Activated CD4-positive, alpha-beta T cell treated with anti-CD3 and anti-CD28 coated beads, Interleukin-10, Interleukin-2, amounts not matched to agents 100 ng/mL and 50 ng/mL, durations not matched to agents 16 hours and 8 hours (primary cell): ENCODE measurements at regions not wholly inside any gene's neighbourhood (a gene's known extent, or its start where the extent isn't known, plus 50 kb on each side); places are given as distances from the start of the nearest gene placed in this dataset.
"Not testable (repeated sequence)": the region's sequence is repeated elsewhere in the genome, so short reads cannot be mapped to it uniquely, and the experiment has no call there.

Experiments
- DNase-seq: peaks from one replicate; pipeline ENCODE4 v3.0.0-alpha.2; 2020

DNA sequence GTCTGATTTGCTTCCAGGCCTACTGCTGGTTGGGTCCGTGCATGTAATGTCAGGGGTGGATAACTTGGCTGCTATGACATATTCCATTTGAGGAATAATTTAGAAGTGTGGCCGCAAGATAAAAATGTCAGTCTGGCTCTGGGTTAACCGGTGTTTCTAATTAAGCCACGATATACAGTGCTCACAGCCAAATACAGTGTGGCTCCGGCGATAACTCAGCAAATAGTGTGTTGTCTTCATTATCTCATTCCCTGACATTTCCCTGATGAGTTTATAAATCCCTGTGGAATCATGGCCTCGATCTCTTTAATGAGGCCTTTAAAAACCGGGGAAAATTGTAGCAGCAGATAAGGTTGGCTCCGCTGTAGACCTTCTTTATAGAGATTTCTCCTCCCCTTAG lies 1125.0 kb downstream of the TYW1 start:
- DNase-seq = no peak

DNA sequence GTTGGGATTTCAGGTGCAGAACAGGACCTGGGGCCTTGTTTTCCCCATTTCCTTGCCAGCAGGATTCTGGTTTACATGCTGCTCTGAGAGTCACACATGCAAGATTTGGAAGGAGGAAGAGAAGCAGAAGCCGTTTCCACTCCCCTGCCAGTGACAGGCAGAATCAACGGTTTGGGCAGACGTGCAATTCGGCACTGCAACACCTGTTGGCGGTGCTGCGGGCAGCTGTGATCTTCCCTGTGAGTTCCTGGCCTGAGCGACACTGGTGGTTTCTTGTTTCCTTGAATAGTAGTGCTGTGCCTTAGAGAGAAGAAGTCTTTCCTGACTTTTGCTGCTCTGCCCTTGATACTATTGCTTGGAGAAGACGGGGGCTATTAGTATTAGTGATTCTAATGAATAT lies 1126.2 kb downstream of the TYW1 start:
- DNase-seq = no peak

DNA sequence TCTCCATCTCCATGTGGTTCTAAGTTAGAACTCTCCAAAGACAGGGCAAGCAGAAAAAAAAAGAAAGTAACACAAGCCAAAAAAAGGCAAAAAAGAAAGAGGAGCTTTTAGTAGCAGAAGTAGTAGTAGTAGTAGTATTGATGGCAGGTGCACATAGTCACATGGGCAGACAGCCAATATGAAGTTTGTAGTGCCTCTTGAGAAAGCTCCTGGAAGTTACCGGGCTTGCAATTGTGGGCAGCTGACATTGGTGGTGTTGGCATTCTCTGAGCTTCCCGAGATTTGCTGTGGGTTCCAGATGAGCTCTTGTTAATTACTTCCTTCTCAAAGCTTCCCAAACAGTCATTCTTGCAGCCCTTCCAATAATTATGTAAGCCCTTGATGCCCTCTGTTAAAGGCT lies 1128.5 kb downstream of the TYW1 start:
- no peak for DNase-seq

DNA sequence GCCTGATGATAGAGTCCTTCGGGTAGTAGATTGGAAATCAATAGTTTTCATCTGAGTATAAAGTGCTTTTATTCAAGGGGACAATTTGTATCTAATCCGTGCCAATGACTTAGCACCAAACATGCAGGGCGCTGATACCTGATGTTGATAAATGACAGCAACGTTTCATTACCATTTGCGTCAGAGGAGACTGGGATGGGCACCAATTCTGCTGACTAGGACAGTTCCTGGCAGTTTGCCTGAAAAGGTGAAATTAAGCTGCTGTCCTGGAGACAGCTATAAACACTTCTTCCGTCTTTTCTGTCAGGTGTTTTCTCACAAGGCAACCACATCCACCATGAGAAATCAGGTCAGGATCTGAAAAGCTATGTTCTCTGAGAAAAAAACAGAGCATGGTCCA lies 1136.4 kb downstream of the TYW1 start:
- DNase-seq = no peak

- DNase-seq = no peak
Observed at GRCh38 chr7:68143345-68143744, 1146.7 kb downstream of the TYW1 start.

DNA sequence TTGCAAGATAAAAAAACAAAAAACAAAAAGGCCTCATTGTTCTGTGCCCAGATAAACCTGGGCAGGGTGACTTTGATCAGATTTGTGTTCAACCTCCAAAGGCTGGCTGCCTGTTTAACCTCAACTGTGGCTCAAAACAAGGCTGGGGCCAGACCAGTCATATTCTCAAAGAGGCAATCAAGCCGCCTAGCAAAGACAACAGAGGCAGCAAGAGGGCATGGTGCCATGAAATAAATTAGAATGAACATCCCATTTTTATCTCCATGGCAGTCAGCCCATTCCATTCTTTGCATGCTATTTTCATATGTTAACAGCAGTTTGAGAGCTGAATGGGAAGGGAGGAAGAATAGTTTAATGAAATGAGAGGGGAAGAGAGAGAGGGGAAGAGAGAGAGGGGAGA lies 1150.3 kb downstream of the TYW1 start:
- DNase-seq = no peak

DNA sequence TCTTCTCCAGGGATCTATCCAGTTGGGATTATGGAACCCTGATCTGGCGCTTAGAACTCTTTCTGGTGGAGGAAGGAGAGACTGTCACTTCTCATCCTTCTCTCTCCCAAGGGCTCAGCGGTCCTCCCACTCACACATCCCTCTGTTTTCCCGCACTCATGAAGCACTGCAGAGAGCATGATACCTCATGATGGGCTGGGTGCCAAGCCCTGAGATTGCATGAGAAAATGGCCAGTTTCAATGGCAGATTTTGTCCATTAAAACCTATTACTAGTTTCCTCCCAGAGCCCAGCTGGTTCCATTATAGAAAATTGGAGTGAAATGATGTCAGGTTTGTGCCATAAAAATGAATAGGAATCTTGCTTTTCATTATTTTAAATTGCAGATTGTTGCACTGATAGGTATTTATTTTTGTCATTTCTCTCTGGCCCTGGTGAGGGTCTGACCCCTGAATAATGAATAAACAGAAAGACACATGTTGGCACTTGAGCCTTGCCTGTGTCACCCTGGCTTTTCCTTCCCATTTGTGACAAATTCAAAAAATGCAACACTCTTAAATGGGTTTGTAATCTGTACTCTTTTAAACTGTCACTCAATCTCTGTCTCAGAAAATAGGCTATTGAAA lies 1151.1 kb downstream of the TYW1 start:
- no peak for DNase-seq

DNA sequence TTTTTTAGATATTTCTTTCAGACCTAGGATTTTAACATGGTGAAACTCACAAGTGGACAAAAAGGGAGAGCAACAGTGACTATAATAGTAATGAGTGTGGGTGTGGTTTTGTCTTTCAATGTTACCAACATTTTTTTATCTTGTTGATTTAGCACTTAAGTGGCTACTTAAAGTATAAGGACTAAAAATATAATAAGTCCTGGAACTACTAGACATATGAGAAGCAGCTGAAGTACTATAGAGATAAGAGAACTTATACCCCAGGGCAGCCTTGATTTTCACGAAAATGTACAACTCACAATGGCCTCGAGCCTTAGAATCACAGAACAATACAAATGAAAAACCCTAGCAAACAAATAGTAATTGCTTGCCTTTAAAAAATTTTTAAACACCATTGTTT lies 1151.8 kb downstream of the TYW1 start:
- no peak for DNase-seq

DNA sequence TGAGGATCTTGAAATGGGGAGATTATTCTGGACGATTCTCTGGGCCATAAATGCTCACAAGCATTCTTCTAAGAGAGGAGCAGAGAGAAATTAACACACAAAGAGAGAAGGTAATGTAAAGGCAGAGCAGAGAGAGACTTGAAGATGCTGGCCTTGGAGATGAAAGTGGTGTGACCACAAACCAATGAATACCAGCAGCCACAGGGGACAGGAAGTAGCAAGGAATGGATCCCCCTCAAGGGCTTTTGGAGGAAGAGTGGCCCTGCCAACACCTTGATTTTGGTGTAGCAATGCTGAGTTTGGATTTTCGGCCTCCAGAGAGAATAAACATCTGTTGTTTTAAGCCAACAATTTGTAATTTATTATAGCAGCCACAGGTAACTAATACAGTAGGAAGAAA lies 1155.6 kb downstream of the TYW1 start:
- no peak for DNase-seq

- no peak for DNase-seq
Observed at GRCh38 chr7:68155676-68156075, 1159.0 kb downstream of the TYW1 start.

DNA sequence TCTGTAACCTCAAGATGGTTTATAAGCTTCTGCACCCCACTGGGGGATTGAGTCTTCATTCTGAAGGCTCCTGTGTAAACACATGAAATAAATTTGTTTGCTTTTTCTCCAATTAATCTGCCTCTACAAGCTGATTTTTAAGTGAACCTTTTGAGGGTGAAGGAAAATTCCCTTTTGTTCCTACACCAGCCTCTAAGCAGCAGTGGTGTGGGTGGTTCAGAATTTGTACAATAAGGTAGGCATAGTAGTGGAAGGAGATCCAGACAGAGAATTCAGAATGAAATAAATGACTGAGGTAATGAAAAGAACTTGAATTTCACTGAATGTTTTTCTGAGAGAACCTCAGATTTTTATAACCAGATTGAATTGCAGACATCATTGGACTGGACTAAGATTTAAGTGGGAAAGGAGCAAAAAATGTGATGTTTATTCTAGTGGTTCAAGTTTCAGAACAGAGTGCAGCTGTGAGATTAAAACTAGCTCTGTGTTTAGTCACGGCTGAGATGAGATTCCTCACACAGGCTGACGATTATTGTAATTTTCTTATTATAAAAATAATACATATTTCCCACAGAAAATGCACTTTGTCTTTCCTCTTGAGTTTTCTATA lies 1162.2 kb downstream of the TYW1 start:
- no peak for DNase-seq

DNA sequence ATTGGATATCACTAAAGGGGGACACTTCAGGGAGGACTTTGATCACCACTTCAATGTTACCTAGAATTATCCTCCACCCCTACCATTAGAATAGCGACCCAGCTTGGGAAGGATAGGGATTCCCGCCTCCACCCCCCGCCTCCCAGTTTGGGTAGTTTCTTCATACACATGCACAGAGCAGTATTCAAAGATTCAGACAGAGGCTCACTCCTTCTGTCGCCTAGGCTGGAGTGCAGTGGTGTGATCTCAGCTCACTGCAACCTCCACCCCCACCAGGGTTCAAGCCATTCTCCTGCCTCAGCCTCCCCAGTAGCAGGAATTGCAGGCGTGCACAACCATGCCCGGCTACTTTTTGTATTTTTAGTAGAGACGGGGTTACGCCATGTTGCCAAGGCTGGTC lies 1166.1 kb downstream of the TYW1 start:
- no peak for DNase-seq

GRCh38 chr7:68166525-68166924 lies 1169.9 kb downstream of the TYW1 start:
- no peak for DNase-seq

- no peak for DNase-seq
Observed at GRCh38 chr7:68173513-68173912, 1176.9 kb downstream of the TYW1 start.

DNA sequence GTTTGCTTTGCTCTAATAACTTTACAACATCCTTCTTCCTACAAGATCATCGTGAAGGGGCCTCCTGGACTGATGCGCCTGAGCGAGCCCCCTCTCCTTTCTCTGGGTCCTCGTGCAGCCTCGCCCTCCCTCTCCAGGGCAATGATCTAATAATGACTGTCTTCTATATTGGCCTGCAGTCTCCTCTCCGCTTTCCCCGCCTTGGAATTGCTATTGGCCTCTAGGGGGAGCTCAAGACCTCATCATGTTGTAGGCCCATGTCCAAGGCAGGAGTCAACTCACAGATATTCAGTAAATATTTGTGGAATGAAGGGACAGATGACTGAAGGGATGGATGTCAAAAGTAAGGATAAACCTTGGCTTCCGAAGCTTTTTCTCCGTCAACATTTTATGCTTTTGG lies 1180.3 kb downstream of the TYW1 start:
- DNase-seq = peak; percentile 31

DNA sequence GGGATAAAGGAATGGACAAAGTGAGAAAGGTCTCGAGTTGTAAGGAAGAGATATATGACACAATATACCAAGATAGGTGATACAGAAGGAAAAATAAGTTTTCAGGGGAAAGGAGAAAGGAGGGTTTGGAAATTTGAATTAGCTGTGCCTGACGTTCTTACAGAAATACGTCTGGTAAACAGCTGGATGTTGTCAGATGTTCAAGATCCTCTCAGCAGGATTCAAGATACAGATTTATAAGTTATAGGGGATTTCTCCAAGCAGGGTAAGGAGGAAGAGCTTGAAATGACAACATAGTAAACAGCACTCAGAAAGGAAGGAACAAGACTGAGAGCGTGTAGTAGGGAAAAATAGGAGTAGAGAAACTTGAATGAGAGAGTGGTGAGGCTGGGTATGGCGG lies 1184.1 kb downstream of the TYW1 start:
- DNase-seq = no peak

- DNase-seq = no peak
Observed at GRCh38 chr7:68183176-68183575, 1186.5 kb downstream of the TYW1 start.

GRCh38 chr7:68185631-68186456 lies 1189.2 kb downstream of the TYW1 start:
- no peak for DNase-seq

- no peak for DNase-seq
Observed at GRCh38 chr7:68187532-68187931, 1190.9 kb downstream of the TYW1 start.

DNA sequence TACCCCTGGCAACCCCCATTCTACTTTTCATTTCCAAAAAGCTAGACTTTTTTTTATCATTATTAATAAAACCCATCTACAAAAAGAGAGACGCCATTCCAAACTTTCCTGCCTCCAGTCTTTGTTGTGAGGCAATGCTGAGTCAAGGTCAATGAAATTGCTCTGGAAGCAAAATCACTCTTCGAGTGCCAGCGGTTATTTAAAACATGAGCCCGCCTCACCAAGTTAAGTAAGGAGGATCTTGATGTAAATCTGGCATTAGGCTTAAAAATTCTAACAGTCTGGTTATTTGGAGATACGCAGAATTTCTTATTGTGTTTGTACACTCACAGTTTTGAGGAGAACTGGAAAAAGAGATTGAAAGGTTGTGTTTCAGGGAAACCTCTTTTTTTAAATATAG lies 1196.3 kb downstream of the TYW1 start:
- DNase-seq = no peak

- DNase-seq = not testable (repeated sequence)
Observed at GRCh38 chr7:68195642-68196041, 1199.0 kb downstream of the TYW1 start.

GRCh38 chr7:68200051-68200670 lies 1203.5 kb downstream of the TYW1 start:
- DNase-seq = no peak

- no peak for DNase-seq
Observed at GRCh38 chr7:68203251-68203650, 1206.6 kb downstream of the TYW1 start.

- DNase-seq = no peak
Observed at GRCh38 chr7:68205826-68206225, 1209.2 kb downstream of the TYW1 start.
